Breast epithelium (tissue), 4 donors: ENCODE measurements at regions not wholly inside any gene's neighbourhood (a gene's known extent, or its start where the extent isn't known, plus 50 kb on each side); places are given as distances from the start of the nearest gene placed in this dataset.
"Not testable (repeated sequence)": the region's sequence is repeated elsewhere in the genome, so short reads cannot be mapped to it uniquely, and the experiment has no call there.

ENCODE experiments used
- DNase-seq, 2 donors: peaks; one replicate each; pipeline ENCODE4 v3.0.0-alpha.2; 2019; ENCODE audit warnings: low spot score in 2 of 2
- H3K27ac ChIP-seq, 2 donors: fragments of 200-600 bp; sonication (generic) in 1 of 2; one replicate each; pipeline ENCODE4 v1.5.1; 2016 to 2019; ENCODE audit warnings: mild to moderate bottlenecking in 1 of 2
- H3K27me3 ChIP-seq, 2 donors: fragments of 200-600 bp; sonication (generic) in 1 of 2; one replicate each; pipeline versions ENCODE4 v1.5.1 to v1.6.0; 2017 to 2019; ENCODE audit warnings: control low read depth in 1 of 2, mild to moderate bottlenecking in 1 of 2
- H3K36me3 ChIP-seq: fragments of 200-600 bp; one replicate; pipeline ENCODE4 v1.5.1; 2019
- H3K4me1 ChIP-seq, 2 donors: fragments of 200-600 bp; sonication (generic); one replicate each; pipeline ENCODE4 v1.5.1; 2016 to 2019; ENCODE audit warnings: control low read depth in 1 of 2
- H3K4me3 ChIP-seq, 3 donors: fragments of 200-600 bp; sonication (generic); 1 replicate in 2 of 3; 2 replicates in 1 of 3; pipeline ENCODE4 v1.5.1; 2016 to 2019; ENCODE audit warnings: mild to moderate bottlenecking in 3 of 3, moderate library complexity in 2 of 3
- H3K9me3 ChIP-seq, 2 donors: fragments of 200-600 bp; sonication (generic) in 1 of 2; one replicate each; pipeline ENCODE4 v1.5.1; 2016 to 2019; ENCODE audit warnings: control low read depth in 1 of 2
- CTCF ChIP-seq, 3 donors: fragments of 450-650 bp; IDR thresholded peaks; one replicate each; pipeline ENCODE4 v1.5.1; 2016 to 2017; ENCODE audit warnings: antibody characterized with exemption in 3 of 3, mild to moderate bottlenecking in 3 of 3, moderate library complexity in 3 of 3
- POLR2A ChIP-seq: fragments of 450-650 bp; IDR thresholded peaks from one replicate; pipeline ENCODE4 v1.6.1; 2016; ENCODE audit warnings: antibody characterized with exemption, mild to moderate bottlenecking, moderate library complexity
- POLR2AphosphoS5 ChIP-seq, 3 donors: sonication (generic); formaldehyde crosslinking; IDR thresholded peaks; one replicate each; pipeline ENCODE4 v1.6.1; 2017; ENCODE audit warnings: antibody characterized with exemption in 3 of 3
- intact Hi-C: fragments of 100-400 bp; cut with DNase I; formaldehyde crosslinking; loops from one replicate; pipeline ENCODE4 v1.15.1; 2023; ENCODE audit warnings: low total_unique reads

GRCh38 chr17:34011599-34011998, 243.5 kb upstream of the CCL2 start:
- no peak for DNase-seq
- intact Hi-C loops: no loop called here
- Histone ChIP-seq H3K4me1 (no peaks in the 10 kb centered on the region), H3K36me3 (no peaks in the 10 kb centered on the region), H3K4me3 (no peak overlapping the region), H3K27ac (no peak overlapping the region), H3K27me3 (no peaks in the 10 kb centered on the region), H3K9me3 (no peaks in the 10 kb centered on the region)
- no peak for TF ChIP-seq POLR2AphosphoS5 (IDR thresholded peaks at IDR 0.05)

- no peak for DNase-seq
- no peak overlapping the region for H3K4me3 ChIP-seq
- H3K36me3 ChIP-seq: no peaks in the 10 kb centered on the region
- no peak overlapping the region for H3K27ac ChIP-seq
- no peaks in the 10 kb centered on the region for H3K4me1 ChIP-seq
- no peak for TF ChIP-seq CTCF (IDR thresholded peaks at IDR 0.05)
- no peak for TF ChIP-seq POLR2AphosphoS5 (IDR thresholded peaks at IDR 0.05)
- TF ChIP-seq POLR2A: no peak
- intact Hi-C loops: no loop called here
- H3K27me3 ChIP-seq: no peaks in the 10 kb centered on the region
- no peaks in the 10 kb centered on the region for H3K9me3 ChIP-seq
Measured at GRCh38 chr17:34012709-34013375, 242.2 kb upstream of the CCL2 start.

- H3K27me3 ChIP-seq: no peaks in the 10 kb centered on the region
- no peaks in the 10 kb centered on the region for H3K9me3 ChIP-seq
- no peaks in the 10 kb centered on the region for H3K36me3 ChIP-seq
- H3K4me1 ChIP-seq: no peaks in the 10 kb centered on the region
- no peak overlapping the region for H3K4me3 ChIP-seq
- no peak for DNase-seq
- H3K27ac ChIP-seq: no peak overlapping the region
- intact Hi-C loops: no loop called here
- no peak for TF ChIP-seq POLR2A
- no peak for TF ChIP-seq POLR2AphosphoS5 (IDR thresholded peaks at IDR 0.05)
- no peak for TF ChIP-seq CTCF (IDR thresholded peaks at IDR 0.05)
Measured at GRCh38 chr17:34015253-34015652, 239.8 kb upstream of the CCL2 start.

- no peak overlapping the region for H3K27ac ChIP-seq
- DNase-seq: no peak
- intact Hi-C loops: no loop called here
- H3K9me3 ChIP-seq: no peaks in the 10 kb centered on the region
- no peak for TF ChIP-seq POLR2AphosphoS5 (IDR thresholded peaks at IDR 0.05)
- no peak for TF ChIP-seq CTCF (IDR thresholded peaks at IDR 0.05)
- TF ChIP-seq POLR2A: no peak
- no peaks in the 10 kb centered on the region for H3K4me1 ChIP-seq
- H3K27me3 ChIP-seq: no peaks in the 10 kb centered on the region
- no peak overlapping the region for H3K4me3 ChIP-seq
- no peaks in the 10 kb centered on the region for H3K36me3 ChIP-seq
Measured at GRCh38 chr17:34024386-34024785, 230.7 kb upstream of the CCL2 start.

GRCh38 chr17:34024806-34025551, 230.1 kb upstream of the CCL2 start:
- no peak overlapping the region for H3K4me3 ChIP-seq
- H3K4me1 ChIP-seq: no peaks in the 10 kb centered on the region
- DNase-seq: no peak
- no peaks in the 10 kb centered on the region for H3K9me3 ChIP-seq
- intact Hi-C loops: no loop called here
- no peak overlapping the region for H3K27ac ChIP-seq
- no peaks in the 10 kb centered on the region for H3K36me3 ChIP-seq
- TF ChIP-seq POLR2AphosphoS5 (IDR thresholded peaks at IDR 0.05) (no peak), POLR2A (no peak), CTCF (IDR thresholded peaks at IDR 0.05) (no peak)
- H3K27me3 ChIP-seq: no peaks in the 10 kb centered on the region

- not testable (repeated sequence) for H3K9me3 ChIP-seq, DNase-seq, H3K4me1 ChIP-seq
Measured at GRCh38 chr17:34030601-34031000, 224.5 kb upstream of the CCL2 start.

GRCh38 chr17:34032305-34032704, 222.8 kb upstream of the CCL2 start:
- DNase-seq, intact Hi-C loops, H3K36me3 ChIP-seq, H3K9me3 ChIP-seq, H3K27ac ChIP-seq, H3K4me3 ChIP-seq, H3K4me1 ChIP-seq, H3K27me3 ChIP-seq: not testable (repeated sequence)

More at GRCh38 chr17:34030601-34031000, 224.5 kb upstream of the CCL2 start:
- H3K36me3 ChIP-seq, H3K27ac ChIP-seq, H3K4me3 ChIP-seq, H3K27me3 ChIP-seq, intact Hi-C loops: not testable (repeated sequence)

GRCh38 chr17:34038786-34039185, 216.3 kb upstream of the CCL2 start:
- H3K4me1 ChIP-seq, H3K9me3 ChIP-seq, intact Hi-C loops, DNase-seq, H3K27ac ChIP-seq, H3K4me3 ChIP-seq, H3K36me3 ChIP-seq: not testable (repeated sequence)
- H3K27me3 ChIP-seq: peaks cover 0 to 23% of the 10 kb centered on the region in 2 donors

- H3K27ac ChIP-seq, H3K36me3 ChIP-seq, H3K4me3 ChIP-seq, intact Hi-C loops, H3K9me3 ChIP-seq, H3K4me1 ChIP-seq, DNase-seq: not testable (repeated sequence)
- peaks cover 0 to 23% of the 10 kb centered on the region in 2 donors for H3K27me3 ChIP-seq
Measured at GRCh38 chr17:34039213-34039612, 215.9 kb upstream of the CCL2 start.
